ENCODE measurements at regions not wholly inside any gene's neighbourhood (a gene's known extent, or its start where the extent isn't known, plus 50 kb on each side); places are given as distances from the start of the nearest gene placed in this dataset.

DNA sequence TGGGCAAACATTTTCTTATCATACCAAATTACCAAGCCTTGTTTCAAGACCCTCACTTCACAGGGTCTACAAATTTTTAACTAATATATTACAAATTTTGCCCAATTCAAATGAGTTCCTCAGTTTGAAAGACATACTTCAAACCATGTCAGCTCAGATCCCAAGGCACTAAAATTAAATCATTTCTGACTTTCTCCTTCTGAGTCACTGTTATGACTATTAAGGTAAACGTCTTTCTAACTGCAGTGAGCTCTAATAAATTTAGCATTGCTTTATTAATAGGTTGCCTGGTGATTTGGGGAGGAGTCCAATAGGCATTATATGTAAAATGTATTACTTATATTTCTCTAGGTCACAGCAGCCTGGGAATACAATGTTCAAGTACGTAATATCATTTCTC lies 158.2 kb upstream of the ARHGEF26 start:
- DNase-seq (ENCODE audit: low read depth): no peak
- TF ChIP-seq, protein P1, sequence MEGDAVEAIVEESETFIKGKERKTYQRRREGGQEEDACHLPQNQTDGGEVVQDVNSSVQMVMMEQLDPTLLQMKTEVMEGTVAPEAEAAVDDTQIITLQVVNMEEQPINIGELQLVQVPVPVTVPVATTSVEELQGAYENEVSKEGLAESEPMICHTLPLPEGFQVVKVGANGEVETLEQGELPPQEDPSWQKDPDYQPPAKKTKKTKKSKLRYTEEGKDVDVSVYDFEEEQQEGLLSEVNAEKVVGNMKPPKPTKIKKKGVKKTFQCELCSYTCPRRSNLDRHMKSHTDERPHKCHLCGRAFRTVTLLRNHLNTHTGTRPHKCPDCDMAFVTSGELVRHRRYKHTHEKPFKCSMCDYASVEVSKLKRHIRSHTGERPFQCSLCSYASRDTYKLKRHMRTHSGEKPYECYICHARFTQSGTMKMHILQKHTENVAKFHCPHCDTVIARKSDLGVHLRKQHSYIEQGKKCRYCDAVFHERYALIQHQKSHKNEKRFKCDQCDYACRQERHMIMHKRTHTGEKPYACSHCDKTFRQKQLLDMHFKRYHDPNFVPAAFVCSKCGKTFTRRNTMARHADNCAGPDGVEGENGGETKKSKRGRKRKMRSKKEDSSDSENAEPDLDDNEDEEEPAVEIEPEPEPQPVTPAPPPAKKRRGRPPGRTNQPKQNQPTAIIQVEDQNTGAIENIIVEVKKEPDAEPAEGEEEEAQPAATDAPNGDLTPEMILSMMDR (conservative IDR thresholded peaks at IDR 0.05; ENCODE audit: low read depth, low read length): no peak

DNA sequence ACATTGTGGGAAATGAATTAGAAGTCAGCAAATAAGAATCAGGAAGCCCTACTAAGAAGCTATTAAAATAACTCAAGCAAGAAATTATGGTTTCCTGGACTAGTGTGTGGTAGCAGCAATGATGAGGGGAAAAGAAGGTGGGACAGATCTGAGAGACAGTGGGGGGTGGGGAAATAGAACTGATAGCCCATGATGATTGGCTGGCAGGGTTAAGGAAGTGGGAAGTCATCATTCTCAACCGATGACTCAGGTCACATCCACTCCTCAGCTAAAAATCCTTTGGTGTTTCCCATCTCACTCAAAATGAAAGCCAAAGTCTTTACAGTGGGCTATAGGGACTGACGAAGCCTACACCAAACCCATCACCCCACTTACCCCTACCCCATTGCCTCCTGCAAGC lies 153.9 kb upstream of the ARHGEF26 start:
- no peak overlapping the region for H3K4me3 ChIP-seq (ENCODE audit: low read depth, low read length)
- no peak for DNase-seq (ENCODE audit: low read depth)
- TF ChIP-seq, protein P1 (conservative IDR thresholded peaks at IDR 0.05; ENCODE audit: low read depth, low read length): no peak

More for the DNA sequence above, 158.2 kb upstream of the ARHGEF26 start:
- H3K4me3 ChIP-seq (ENCODE audit: low read depth, low read length): no peak overlapping the region

DNA sequence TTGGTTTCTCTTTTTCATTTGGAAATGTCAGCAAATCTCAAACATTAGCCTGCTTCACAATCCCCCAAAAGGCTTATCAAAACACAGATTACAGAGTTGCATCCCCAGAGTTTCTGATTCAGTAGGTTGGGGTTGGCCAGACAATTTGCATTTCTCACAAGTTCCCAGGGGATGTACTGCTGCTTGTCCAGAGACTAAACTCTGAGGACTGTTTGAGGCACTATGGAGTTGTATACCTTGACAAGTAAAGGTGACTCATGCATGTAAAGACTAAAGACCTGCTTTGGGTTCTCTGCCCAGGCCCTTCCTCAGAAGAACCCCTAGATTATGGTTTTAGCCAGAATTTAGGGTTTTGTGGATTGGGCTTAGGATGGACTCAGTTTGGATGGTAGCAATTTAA lies 151.1 kb upstream of the ARHGEF26 start:
- TF ChIP-seq, protein P1 (conservative IDR thresholded peaks at IDR 0.05; ENCODE audit: low read depth, low read length): no peak
- no peak overlapping the region for H3K4me3 ChIP-seq (ENCODE audit: low read depth, low read length)
- no peak for DNase-seq (ENCODE audit: low read depth)

DNA sequence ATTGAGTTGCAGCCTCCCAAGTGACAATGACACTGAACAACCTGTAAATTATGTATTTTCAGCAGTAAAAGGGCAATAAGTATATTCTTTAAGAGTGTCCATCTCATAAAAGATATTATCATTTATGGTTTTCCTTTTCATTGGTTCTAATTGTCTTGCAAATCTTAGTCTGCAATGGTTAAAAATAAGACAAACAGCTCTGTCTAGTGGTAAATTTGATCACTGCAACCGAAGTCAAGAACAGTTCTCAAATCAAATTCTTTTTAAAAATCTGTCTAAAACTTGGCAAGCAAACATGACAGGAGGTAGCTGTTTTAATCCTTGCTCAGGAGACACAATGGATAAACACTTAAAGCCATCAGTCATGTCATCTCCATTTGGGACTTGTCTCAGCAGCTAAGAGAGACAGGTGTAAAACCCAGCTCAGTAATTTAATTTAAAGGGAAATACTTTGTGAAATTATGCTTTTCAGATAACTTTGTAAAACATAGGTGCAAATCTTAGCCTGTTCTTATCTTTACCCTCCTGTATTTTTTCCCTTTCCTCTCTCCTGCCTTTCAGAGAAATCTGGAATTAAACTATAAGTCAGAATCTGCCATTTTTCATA lies 150.3 kb upstream of the ARHGEF26 start:
- peak; percentile 70 for DNase-seq (ENCODE audit: low read depth)
- H3K4me3 ChIP-seq (ENCODE audit: low read depth, low read length): no peak overlapping the region
- TF ChIP-seq, protein P1 (conservative IDR thresholded peaks at IDR 0.05; ENCODE audit: low read depth, low read length): peak; percentile 58

DNA sequence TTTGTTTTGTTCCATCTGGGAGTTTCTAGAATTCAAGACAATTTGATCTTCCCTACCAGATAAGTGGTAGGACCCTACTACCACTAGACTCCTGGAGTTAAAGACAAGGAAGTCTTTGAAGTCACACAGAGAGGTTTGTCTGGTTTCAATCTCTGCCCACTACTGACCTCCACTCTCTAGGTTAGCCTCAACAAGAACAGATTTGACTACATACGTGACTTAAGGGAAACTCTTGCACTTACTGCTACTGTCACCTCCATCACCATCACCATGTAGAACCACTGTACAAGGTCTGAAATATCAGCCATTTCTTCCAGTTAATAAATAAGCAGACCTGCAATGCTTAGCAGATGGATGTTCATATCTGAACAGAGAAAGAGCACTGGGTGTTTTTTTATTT lies 148.3 kb upstream of the ARHGEF26 start:
- no peak overlapping the region for H3K4me3 ChIP-seq (ENCODE audit: low read depth, low read length)
- no peak for DNase-seq (ENCODE audit: low read depth)
- TF ChIP-seq, protein P1 (conservative IDR thresholded peaks at IDR 0.05; ENCODE audit: low read depth, low read length): no peak

DNA sequence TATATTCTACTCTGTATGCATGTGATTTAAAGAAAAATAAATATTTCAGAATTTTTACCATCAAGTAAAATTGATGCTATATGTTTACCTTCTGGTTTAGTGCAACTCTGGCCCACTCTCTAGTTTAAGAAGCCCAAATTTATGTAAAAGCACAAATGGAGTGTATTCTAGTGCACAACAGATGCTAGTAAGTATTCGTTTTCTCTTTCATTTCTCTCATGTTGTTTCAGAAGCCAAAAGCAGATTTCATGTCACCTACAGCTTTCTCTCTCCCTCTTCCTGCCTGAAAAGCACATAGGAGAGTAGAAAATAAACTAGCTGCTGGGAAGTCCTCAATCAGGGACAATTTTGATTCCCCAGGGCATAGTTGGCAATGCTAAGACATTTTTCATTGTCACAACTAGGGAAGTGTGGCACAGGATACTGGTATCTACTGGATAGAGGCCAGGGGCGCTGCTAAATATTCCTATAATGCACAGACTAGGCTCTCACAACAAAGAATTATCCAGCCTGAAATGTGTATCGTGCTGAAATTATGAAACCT lies 147.4 kb upstream of the ARHGEF26 start:
- TF ChIP-seq, protein P1 (conservative IDR thresholded peaks at IDR 0.05; ENCODE audit: low read depth, low read length): no peak
- DNase-seq (ENCODE audit: low read depth): no peak
- H3K4me3 ChIP-seq (ENCODE audit: low read depth, low read length): no peak overlapping the region

DNA sequence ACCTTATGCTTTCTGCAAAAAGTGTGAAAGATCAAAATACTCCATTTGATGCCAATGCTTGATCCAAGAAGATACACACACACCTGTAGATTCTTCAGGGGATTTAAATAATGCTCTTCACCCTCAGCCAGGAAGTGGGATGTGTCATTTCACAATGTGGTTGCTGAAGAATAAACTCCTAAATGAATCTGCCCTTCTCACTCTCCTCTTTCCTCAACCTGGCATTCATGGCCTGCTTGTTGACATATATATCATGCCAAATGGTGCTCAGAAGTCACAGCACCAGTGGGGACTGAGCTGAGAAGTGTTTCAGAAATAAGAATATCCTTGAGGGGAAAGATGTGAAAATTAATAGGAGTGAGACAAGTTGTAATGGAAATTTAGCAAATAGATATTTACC lies 146.6 kb upstream of the ARHGEF26 start:
- TF ChIP-seq, protein P1 (conservative IDR thresholded peaks at IDR 0.05; ENCODE audit: low read depth, low read length): no peak
- no peak overlapping the region for H3K4me3 ChIP-seq (ENCODE audit: low read depth, low read length)
- no peak for DNase-seq (ENCODE audit: low read depth)

All from choroid plexus epithelial cell (primary cell).